GM19455 (cell line): ENCODE measurements at regions not wholly inside any gene's neighbourhood (a gene's known extent, or its start where the extent isn't known, plus 50 kb on each side); places are given as distances from the start of the nearest gene placed in this dataset.
A peak's percentile ranks its signal among the peaks of the same experiment; 100 is the strongest.

ENCODE experiments used
- ATAC-seq: cut with Tn5 transposase; IDR thresholded peaks from one replicate; pipeline ENCODE4 v1.9.1; 2021; ENCODE audit not compliant: unreplicated experiment

GRCh38 chr7:91323626-91324158 is 59.5 kb downstream of the FZD1 start:
- no peak for ATAC-seq

- no peak for ATAC-seq
Observed at GRCh38 chr7:91324663-91325062, 60.4 kb downstream of the FZD1 start.

- ATAC-seq: no peak
Observed at GRCh38 chr7:91325726-91326125, 61.5 kb downstream of the FZD1 start.

GRCh38 chr7:91326516-91327199 is 62.4 kb downstream of the FZD1 start:
- ATAC-seq: no peak

GRCh38 chr7:91327346-91327745 is 63.1 kb downstream of the FZD1 start:
- no peak for ATAC-seq

- no peak for ATAC-seq
Observed at GRCh38 chr7:91329571-91329970, 65.3 kb downstream of the FZD1 start.

- no peak for ATAC-seq
Observed at GRCh38 chr7:91330191-91330808, 66.1 kb downstream of the FZD1 start.

- ATAC-seq: no peak
Observed at GRCh38 chr7:91330866-91331265, 66.6 kb downstream of the FZD1 start.

GRCh38 chr7:91336106-91336505 is 71.9 kb downstream of the FZD1 start:
- no peak for ATAC-seq

- no peak for ATAC-seq
Observed at GRCh38 chr7:91338226-91339020, 74.2 kb downstream of the FZD1 start.

- ATAC-seq: no peak
Observed at GRCh38 chr7:91342346-91342745, 78.1 kb downstream of the FZD1 start.

- no peak for ATAC-seq
Observed at GRCh38 chr7:91343420-91343960, 79.3 kb downstream of the FZD1 start.

- ATAC-seq: no peak
Observed at GRCh38 chr7:91343996-91344629, 79.9 kb downstream of the FZD1 start.

GRCh38 chr7:91344911-91345310 is 80.7 kb downstream of the FZD1 start:
- no peak for ATAC-seq

- ATAC-seq: peak; percentile 80
Observed at GRCh38 chr7:91345449-91345848, 81.2 kb downstream of the FZD1 start.

- no peak for ATAC-seq
Observed at GRCh38 chr7:91346426-91346825, 82.2 kb downstream of the FZD1 start.

- no peak for ATAC-seq
Observed at GRCh38 chr7:91347290-91347689, 83.1 kb downstream of the FZD1 start.

- no peak for ATAC-seq
Observed at GRCh38 chr7:91348711-91349110, 84.5 kb downstream of the FZD1 start.

- ATAC-seq: no peak
Observed at GRCh38 chr7:91351374-91351773, 87.1 kb downstream of the FZD1 start.

GRCh38 chr7:91352091-91352490 is 87.9 kb downstream of the FZD1 start:
- no peak for ATAC-seq

GRCh38 chr7:91353848-91354247 is 89.6 kb downstream of the FZD1 start:
- ATAC-seq: no peak
